ENCODE measurements at regions not wholly inside any gene's neighbourhood (a gene's known extent, or its start where the extent isn't known, plus 50 kb on each side); places are given as distances from the start of the nearest gene placed in this dataset.

- TF ChIP-seq POLR2AphosphoS5 (IDR thresholded peaks at IDR 0.05), result no peak
- no peak for TF ChIP-seq MXI1 (conservative IDR thresholded peaks at IDR 0.05; ENCODE audit: poor library complexity, severe bottlenecking)
- TF ChIP-seq TAF1 (IDR thresholded peaks at IDR 0.05; ENCODE audit: low read depth), result no peak
- no peak for TF ChIP-seq EP300 (conservative IDR thresholded peaks at IDR 0.05; ENCODE audit: poor library complexity, severe bottlenecking)
- no peak for TF ChIP-seq CTCF (IDR thresholded peaks at IDR 0.05; ENCODE audit: poor library complexity, severe bottlenecking)
- TF ChIP-seq EZH2 (IDR thresholded peaks at IDR 0.05; ENCODE audit: borderline replicate concordance, insufficient read depth, low read length, poor library complexity, severe bottlenecking), result no peak
- TF ChIP-seq REST (IDR thresholded peaks at IDR 0.05; ENCODE audit: borderline replicate concordance), result no peak
- no peak for TF ChIP-seq SMC3 (conservative IDR thresholded peaks at IDR 0.05; ENCODE audit: poor library complexity)
- no peak for TF ChIP-seq RAD21 (conservative IDR thresholded peaks at IDR 0.05)
- Histone ChIP-seq H4K20me1 (ENCODE audit: insufficient read depth) (no peaks in the 10 kb centered on the region), H3K36me3 (ENCODE audit: insufficient read depth, low read length) (no peaks in the 10 kb centered on the region), H3F3A (ENCODE audit: insufficient read depth, low read length, poor library complexity, severe bottlenecking) (no peaks in the 10 kb centered on the region), H3K79me2 (replicated peaks; ENCODE audit: insufficient read depth, low read length) (no peaks in the 10 kb centered on the region), H3K9me3 (ENCODE audit: low read length) (no peaks in the 10 kb centered on the region), H3K27ac (ENCODE audit: low read length) (no peak overlapping the region), H2AFZ (ENCODE audit: low read depth, low read length) (no peak overlapping the region), H3K9me2 (ENCODE audit: insufficient read depth, low read length) (no peaks in the 10 kb centered on the region), H3K4me2 (ENCODE audit: low read length) (no peak overlapping the region), H3K4me3 (ENCODE audit: low read length) (no peak overlapping the region), H3K9ac (ENCODE audit: low read length) (no peak overlapping the region), H3K27me3 (ENCODE audit: insufficient read depth, low read depth, low read length) (no peaks in the 10 kb centered on the region)
Measured at GRCh38 chr9:86672301-86672700, 275.0 kb downstream of the GAS1 start.

- Histone ChIP-seq H3K9me2 (ENCODE audit: insufficient read depth, low read length) (no peaks in the 10 kb centered on the region), H4K20me1 (ENCODE audit: insufficient read depth) (no peaks in the 10 kb centered on the region), H3K79me2 (replicated peaks; ENCODE audit: insufficient read depth, low read length) (no peaks in the 10 kb centered on the region), H3K4me2 (ENCODE audit: low read length) (no peak overlapping the region), H3F3A (ENCODE audit: insufficient read depth, low read length, poor library complexity, severe bottlenecking) (no peaks in the 10 kb centered on the region), H3K9ac (ENCODE audit: low read length) (no peak overlapping the region), H3K27ac (ENCODE audit: low read length) (no peak overlapping the region), H2AFZ (ENCODE audit: low read depth, low read length) (no peak overlapping the region), H3K9me3 (ENCODE audit: low read length) (no peaks in the 10 kb centered on the region), H3K36me3 (ENCODE audit: insufficient read depth, low read length) (no peaks in the 10 kb centered on the region), H3K27me3 (ENCODE audit: insufficient read depth, low read depth, low read length) (no peaks in the 10 kb centered on the region), H3K4me3 (ENCODE audit: low read length) (no peak overlapping the region)
- no peak for TF ChIP-seq EZH2 (IDR thresholded peaks at IDR 0.05; ENCODE audit: borderline replicate concordance, insufficient read depth, low read length, poor library complexity, severe bottlenecking)
- TF ChIP-seq MXI1 (conservative IDR thresholded peaks at IDR 0.05; ENCODE audit: poor library complexity, severe bottlenecking), result no peak
- TF ChIP-seq SMC3 (conservative IDR thresholded peaks at IDR 0.05; ENCODE audit: poor library complexity), result no peak
- no peak for TF ChIP-seq POLR2AphosphoS5 (IDR thresholded peaks at IDR 0.05)
- no peak for TF ChIP-seq EP300 (conservative IDR thresholded peaks at IDR 0.05; ENCODE audit: poor library complexity, severe bottlenecking)
- TF ChIP-seq TAF1 (IDR thresholded peaks at IDR 0.05; ENCODE audit: low read depth), result no peak
- TF ChIP-seq RAD21 (conservative IDR thresholded peaks at IDR 0.05), result no peak
- TF ChIP-seq CTCF (IDR thresholded peaks at IDR 0.05; ENCODE audit: poor library complexity, severe bottlenecking), result no peak
Measured at GRCh38 chr9:86671018-86671417, 276.3 kb downstream of the GAS1 start.

Measured in neural cell (in vitro differentiated cells).